ENCODE measurements at regions not wholly inside any gene's neighbourhood (a gene's known extent, or its start where the extent isn't known, plus 50 kb on each side); places are given as distances from the start of the nearest gene placed in this dataset.

- TF ChIP-seq REST (IDR thresholded peaks at IDR 0.05; ENCODE audit: low read depth) (no peak), EGR1 (IDR thresholded peaks at IDR 0.05; ENCODE audit: low read depth) (no peak), ELF1 (IDR thresholded peaks at IDR 0.05; ENCODE audit: borderline replicate concordance, low read depth) (no peak), EZH2phosphoT487 (IDR thresholded peaks at IDR 0.05; ENCODE audit: borderline replicate concordance) (no peak), CBX3 (IDR thresholded peaks at IDR 0.05; ENCODE audit: low read depth) (no peak), POLR2AphosphoS5 (IDR thresholded peaks at IDR 0.05; ENCODE audit: low read depth, low read length) (no peak), EZH2 (IDR thresholded peaks at IDR 0.05) (no peak), POLR2A (IDR thresholded peaks at IDR 0.05; ENCODE audit: borderline replicate concordance, extremely low read depth, insufficient read depth, insufficient read length) (no peak), RAD21 (IDR thresholded peaks at IDR 0.05; ENCODE audit: low read depth) (no peak)
Observed at GRCh38 chr13:107276936-107277335, 709.0 kb upstream of the ARGLU1 start (continued).

GRCh38 chr13:107275945-107276614 is 708.1 kb upstream of the ARGLU1 start:
- intact Hi-C loops (cut with micrococcal nuclease) = no loop called here
- Histone ChIP-seq H4K20me1 (ENCODE audit: insufficient read depth) (no peaks in the 10 kb centered on the region), H2AFZ (ENCODE audit: low read depth, low read length, poor library complexity, severe bottlenecking) (no peak overlapping the region), H3K4me3 (replicated peaks in 1 of 2; ENCODE audit: low read depth in 1 of 2, low read length in 2 of 2) (no peak overlapping the region), H3K79me2 (ENCODE audit: insufficient read depth, low read length) (no peaks in the 10 kb centered on the region), H3K36me3 (ENCODE audit: control insufficient read depth in 1 of 2, insufficient read depth in 2 of 2, low read length in 2 of 2) (no peaks in the 10 kb centered on the region), H3K9ac (ENCODE audit: low read length) (no peak overlapping the region), H3K9me2 (ENCODE audit: insufficient read depth) (no peaks in the 10 kb centered on the region), H3K27ac (ENCODE audit: low read depth, low read length) (no peak overlapping the region), H3K4me2 (ENCODE audit: low read length) (no peak overlapping the region), H3K9me3 (ENCODE audit: control insufficient read depth in 1 of 2, insufficient read depth in 1 of 2, low read depth in 1 of 2, low read length in 2 of 2) (peaks cover 0 to 4% of the 10 kb centered on the region in 2 experiments; a peak in 2 of 4 replicates), H3K27me3 (ENCODE audit: insufficient read depth, low read length) (no peaks in the 10 kb centered on the region), H3K4me1 (ENCODE audit: control insufficient read depth in 1 of 2, insufficient read depth in 2 of 2, low read length in 2 of 2) (no peaks in the 10 kb centered on the region)
- ATAC-seq (no peak), DNase-seq (ENCODE audit: low read depth, low spot score) (no peak)
- ChIA-PET POLR2A (no interaction called here), RAD21 (ENCODE audit: low non-redundant PET in 1 of 2, low total read pairs in 2 of 2, uncharacterized antibody in 2 of 2, unreplicated experiment in 2 of 2) (no interaction called here), CTCF (no interaction called here)
- BruUV-seq (replicated peaks) = no TSS peak
- TF ChIP-seq POLR2AphosphoS5 (IDR thresholded peaks at IDR 0.05; ENCODE audit: low read depth, low read length) = no peak
- no peak for TF ChIP-seq RAD21 (IDR thresholded peaks at IDR 0.05; ENCODE audit: low read depth)
- no peak for TF ChIP-seq FOSL1 (IDR thresholded peaks at IDR 0.05; ENCODE audit: low read depth)
- no peak for TF ChIP-seq SP1 (IDR thresholded peaks at IDR 0.05; ENCODE audit: low read depth)
- TF ChIP-seq, protein P1, sequence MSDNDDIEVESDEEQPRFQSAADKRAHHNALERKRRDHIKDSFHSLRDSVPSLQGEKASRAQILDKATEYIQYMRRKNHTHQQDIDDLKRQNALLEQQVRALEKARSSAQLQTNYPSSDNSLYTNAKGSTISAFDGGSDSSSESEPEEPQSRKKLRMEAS (IDR thresholded peaks at IDR 0.05) = no peak
- no peak for TF ChIP-seq POLR2A (IDR thresholded peaks at IDR 0.05; ENCODE audit: borderline replicate concordance, extremely low read depth, insufficient read depth, insufficient read length)
- no peak for TF ChIP-seq ZFX (IDR thresholded peaks at IDR 0.05)
- TF ChIP-seq ZNF274 (IDR thresholded peaks at IDR 0.05; ENCODE audit: low read depth, low read length) = no peak
- no peak for TF ChIP-seq CBX3 (IDR thresholded peaks at IDR 0.05; ENCODE audit: low read depth)
- TF ChIP-seq TCF7L2 (IDR thresholded peaks at IDR 0.05; ENCODE audit: borderline replicate concordance, extremely low read depth, insufficient read depth, insufficient read length) = no peak
- no peak for TF ChIP-seq SRF (IDR thresholded peaks at IDR 0.05; ENCODE audit: low read depth)
- no peak for TF ChIP-seq SIN3A (IDR thresholded peaks at IDR 0.05; ENCODE audit: low read depth)
- TF ChIP-seq, protein P2, sequence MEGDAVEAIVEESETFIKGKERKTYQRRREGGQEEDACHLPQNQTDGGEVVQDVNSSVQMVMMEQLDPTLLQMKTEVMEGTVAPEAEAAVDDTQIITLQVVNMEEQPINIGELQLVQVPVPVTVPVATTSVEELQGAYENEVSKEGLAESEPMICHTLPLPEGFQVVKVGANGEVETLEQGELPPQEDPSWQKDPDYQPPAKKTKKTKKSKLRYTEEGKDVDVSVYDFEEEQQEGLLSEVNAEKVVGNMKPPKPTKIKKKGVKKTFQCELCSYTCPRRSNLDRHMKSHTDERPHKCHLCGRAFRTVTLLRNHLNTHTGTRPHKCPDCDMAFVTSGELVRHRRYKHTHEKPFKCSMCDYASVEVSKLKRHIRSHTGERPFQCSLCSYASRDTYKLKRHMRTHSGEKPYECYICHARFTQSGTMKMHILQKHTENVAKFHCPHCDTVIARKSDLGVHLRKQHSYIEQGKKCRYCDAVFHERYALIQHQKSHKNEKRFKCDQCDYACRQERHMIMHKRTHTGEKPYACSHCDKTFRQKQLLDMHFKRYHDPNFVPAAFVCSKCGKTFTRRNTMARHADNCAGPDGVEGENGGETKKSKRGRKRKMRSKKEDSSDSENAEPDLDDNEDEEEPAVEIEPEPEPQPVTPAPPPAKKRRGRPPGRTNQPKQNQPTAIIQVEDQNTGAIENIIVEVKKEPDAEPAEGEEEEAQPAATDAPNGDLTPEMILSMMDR (IDR thresholded peaks at IDR 0.05 in 2 of 3, conservative IDR thresholded peaks at IDR 0.05 in 1 of 3; ENCODE audit: borderline replicate concordance in 1 of 3, insufficient read depth in 1 of 3, low read depth in 2 of 3, low read length in 2 of 3) = no peak
- TF ChIP-seq ELF1 (IDR thresholded peaks at IDR 0.05; ENCODE audit: borderline replicate concordance, low read depth) = no peak
